Neural cell (in vitro differentiated cells): ENCODE measurements at regions not wholly inside any gene's neighbourhood (a gene's known extent, or its start where the extent isn't known, plus 50 kb on each side); places are given as distances from the start of the nearest gene placed in this dataset.

Experiments used
- H2AFZ ChIP-seq: fragments of 200-600, 300-800 bp; sonication (generic), shearing (Covaris generic); 2 replicates; pipeline ENCODE4 v1.6.0; 2014; ENCODE audit warnings: low read depth, mild to moderate bottlenecking, antibody characterized with exemption, low read length, moderate library complexity
- H3F3A ChIP-seq: fragments of 200-600 bp; shearing (Covaris generic); 2 replicates; pipeline ENCODE4 v1.6.1; 2016; ENCODE audit warnings: mild to moderate bottlenecking, moderate library complexity, mixed read lengths, antibody characterized with exemption, low read length; ENCODE audit not compliant: insufficient read depth, poor library complexity, severe bottlenecking
- H3K27ac ChIP-seq: fragments of 200-600, 300-800 bp; sonication (generic), shearing (Covaris generic); 2 replicates; pipeline ENCODE4 v1.5.1; 2014; ENCODE audit warnings: mild to moderate bottlenecking, low read length, moderate library complexity
- H3K27me3 ChIP-seq: fragments of 300-800, 200-600 bp; sonication (generic), shearing (Covaris generic); 2 replicates; pipeline ENCODE4 v1.6.0; 2014; ENCODE audit warnings: mild to moderate bottlenecking, low read depth, low read length, moderate library complexity; ENCODE audit not compliant: insufficient read depth
- H3K36me3 ChIP-seq: fragments of 300-800, 200-600 bp; sonication (generic), shearing (Covaris generic); 2 replicates; pipeline ENCODE4 v1.5.1; 2014; ENCODE audit warnings: mild to moderate bottlenecking, antibody characterized with exemption, low read length, moderate library complexity; ENCODE audit not compliant: insufficient read depth
- H3K4me2 ChIP-seq: fragments of 300-800, 200-600 bp; sonication (generic), shearing (Covaris generic); 2 replicates; pipeline ENCODE4 v1.6.0; 2014; ENCODE audit warnings: mild to moderate bottlenecking, low read length
- H3K4me3 ChIP-seq: fragments of 300-800, 200-600 bp; sonication (generic), shearing (Covaris generic); 2 replicates; pipeline ENCODE4 v1.5.1; 2014; ENCODE audit warnings: mild to moderate bottlenecking, low read length, moderate library complexity
- H3K79me2 ChIP-seq: fragments of 200-600 bp; shearing (Covaris generic); replicated peaks from 2 replicates; pipeline ENCODE4 v1.6.0; 2014; ENCODE audit warnings: mild to moderate bottlenecking, low read length, moderate library complexity; ENCODE audit not compliant: insufficient read depth
- H3K9ac ChIP-seq: fragments of 300-800, 200-600 bp; sonication (generic), shearing (Covaris generic); 2 replicates; pipeline ENCODE4 v1.6.1; 2016; ENCODE audit warnings: mild to moderate bottlenecking, low read length, mixed read lengths
- H3K9me2 ChIP-seq: fragments of 200-600 bp; shearing (Covaris generic); 2 replicates; pipeline ENCODE4 v1.6.1; 2016; ENCODE audit warnings: mild to moderate bottlenecking, low read length, mixed read lengths; ENCODE audit not compliant: insufficient read depth
- H3K9me3 ChIP-seq: fragments of 200-600, 300-800 bp; sonication (generic), shearing (Covaris generic); 2 replicates; pipeline ENCODE4 v1.6.1; 2016; ENCODE audit warnings: mild to moderate bottlenecking, mixed run types, low read length, moderate library complexity, mixed read lengths
- H4K20me1 ChIP-seq: fragments of 200-600 bp; shearing (Covaris generic); 2 replicates; pipeline ENCODE4 v1.6.1; 2016; ENCODE audit warnings: mild to moderate bottlenecking, mixed run types; ENCODE audit not compliant: insufficient read depth
- EP300 ChIP-seq: fragments of 450-650 bp; conservative IDR thresholded peaks from 2 replicates; pipeline ENCODE4 v1.6.1; 2014; ENCODE audit warnings: antibody characterized with exemption, mild to moderate bottlenecking, moderate library complexity; ENCODE audit not compliant: poor library complexity, severe bottlenecking
- EZH2 ChIP-seq: fragments of 200-600, 300-800 bp; shearing (Covaris generic), sonication (generic); IDR thresholded peaks from 2 replicates; pipeline ENCODE4 v1.6.1; 2014; ENCODE audit warnings: antibody characterized with exemption, low read length, borderline replicate concordance, mild to moderate bottlenecking; ENCODE audit not compliant: insufficient read depth, poor library complexity, severe bottlenecking
- MXI1 ChIP-seq: fragments of 450-650 bp; conservative IDR thresholded peaks from 2 replicates; pipeline ENCODE4 v1.6.1; 2014; ENCODE audit warnings: antibody characterized with exemption, mild to moderate bottlenecking; ENCODE audit not compliant: poor library complexity, severe bottlenecking
- POLR2AphosphoS5 ChIP-seq: IDR thresholded peaks from 2 replicates; pipeline ENCODE4 v1.6.1; 2012
- RAD21 ChIP-seq: fragments of 450-650 bp; conservative IDR thresholded peaks from 2 replicates; pipeline ENCODE4 v1.6.1; 2014; ENCODE audit warnings: antibody characterized with exemption, mild to moderate bottlenecking, moderate library complexity
- SMC3 ChIP-seq: fragments of 450-650 bp; conservative IDR thresholded peaks from 2 replicates; pipeline ENCODE4 v1.6.1; 2014; ENCODE audit warnings: antibody characterized with exemption, mild to moderate bottlenecking, moderate library complexity; ENCODE audit not compliant: poor library complexity
- TAF1 ChIP-seq: IDR thresholded peaks from 2 replicates; pipeline ENCODE4 v1.6.1; 2012; ENCODE audit warnings: low read depth
- TF ChIP-seq, protein P1 (sequence below): fragments of 450-650 bp; IDR thresholded peaks from 2 replicates; pipeline ENCODE4 v1.5.1; 2014; ENCODE audit warnings: antibody characterized with exemption, mild to moderate bottlenecking, moderate library complexity; ENCODE audit not compliant: poor library complexity, severe bottlenecking
- TF ChIP-seq, protein P2 (sequence below): IDR thresholded peaks from 2 replicates; pipeline ENCODE4 v1.6.1; 2012; ENCODE audit warnings: borderline replicate concordance

DNA sequence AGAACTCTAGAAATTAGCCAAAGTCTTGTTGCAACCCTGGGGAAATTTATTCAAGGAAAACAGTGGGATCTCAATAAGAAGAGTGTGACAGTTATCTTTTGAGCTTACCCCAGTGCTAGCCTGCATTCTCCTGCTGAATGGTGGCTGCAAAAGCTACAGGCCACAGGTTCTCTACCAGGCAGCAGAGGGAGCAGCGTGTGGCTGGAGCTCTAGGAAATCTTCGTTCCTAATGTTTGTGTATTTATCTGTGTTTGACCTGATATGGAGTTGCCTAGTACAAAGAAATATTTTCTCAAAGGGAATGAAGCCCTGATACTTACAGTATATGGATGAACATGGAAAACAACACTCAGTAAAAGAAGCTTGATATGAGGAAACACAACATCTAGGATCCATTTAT lies 1100.6 kb downstream of the NLGN4Y start:
- Histone ChIP-seq H3K9me3 (no peaks in the 10 kb centered on the region), H2AFZ (no peak overlapping the region), H3K36me3 (no peaks in the 10 kb centered on the region), H3F3A (no peaks in the 10 kb centered on the region), H3K27ac (no peak overlapping the region), H3K79me2 (no peaks in the 10 kb centered on the region), H3K27me3 (no peaks in the 10 kb centered on the region), H3K9me2 (no peaks in the 10 kb centered on the region), H3K9ac (no peak overlapping the region), H4K20me1 (no peaks in the 10 kb centered on the region), H3K4me3 (no peak overlapping the region), H3K4me2 (no peak overlapping the region)
- TF ChIP-seq, protein P1, sequence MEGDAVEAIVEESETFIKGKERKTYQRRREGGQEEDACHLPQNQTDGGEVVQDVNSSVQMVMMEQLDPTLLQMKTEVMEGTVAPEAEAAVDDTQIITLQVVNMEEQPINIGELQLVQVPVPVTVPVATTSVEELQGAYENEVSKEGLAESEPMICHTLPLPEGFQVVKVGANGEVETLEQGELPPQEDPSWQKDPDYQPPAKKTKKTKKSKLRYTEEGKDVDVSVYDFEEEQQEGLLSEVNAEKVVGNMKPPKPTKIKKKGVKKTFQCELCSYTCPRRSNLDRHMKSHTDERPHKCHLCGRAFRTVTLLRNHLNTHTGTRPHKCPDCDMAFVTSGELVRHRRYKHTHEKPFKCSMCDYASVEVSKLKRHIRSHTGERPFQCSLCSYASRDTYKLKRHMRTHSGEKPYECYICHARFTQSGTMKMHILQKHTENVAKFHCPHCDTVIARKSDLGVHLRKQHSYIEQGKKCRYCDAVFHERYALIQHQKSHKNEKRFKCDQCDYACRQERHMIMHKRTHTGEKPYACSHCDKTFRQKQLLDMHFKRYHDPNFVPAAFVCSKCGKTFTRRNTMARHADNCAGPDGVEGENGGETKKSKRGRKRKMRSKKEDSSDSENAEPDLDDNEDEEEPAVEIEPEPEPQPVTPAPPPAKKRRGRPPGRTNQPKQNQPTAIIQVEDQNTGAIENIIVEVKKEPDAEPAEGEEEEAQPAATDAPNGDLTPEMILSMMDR = no peak
- no peak for TF ChIP-seq EZH2
- TF ChIP-seq TAF1 = no peak
- no peak for TF ChIP-seq EP300
- no peak for TF ChIP-seq SMC3

DNA sequence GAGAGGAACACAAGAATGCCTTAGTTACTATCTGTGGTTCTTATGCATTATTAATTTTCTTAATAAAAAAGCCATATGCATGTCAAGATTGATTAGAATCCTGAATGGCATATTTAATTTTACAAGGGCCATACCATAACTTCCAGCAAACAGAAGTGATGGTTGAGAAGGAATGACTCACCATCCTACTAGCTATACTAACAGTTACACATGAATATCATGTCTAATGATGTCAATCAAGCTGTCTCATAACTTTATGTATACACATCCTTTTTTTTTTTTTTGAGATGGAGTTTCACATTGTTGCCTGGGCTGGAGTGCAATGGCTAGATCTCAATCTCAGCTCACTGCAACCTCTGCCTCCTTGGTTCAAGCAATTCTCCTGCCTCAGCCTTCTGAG lies 1123.9 kb downstream of the NLGN4Y start:
- Histone ChIP-seq H3K79me2 (no peaks in the 10 kb centered on the region), H3K27ac (no peak overlapping the region), H4K20me1 (no peaks in the 10 kb centered on the region), H3K27me3 (no peaks in the 10 kb centered on the region), H3F3A (no peaks in the 10 kb centered on the region), H3K9me3 (no peaks in the 10 kb centered on the region), H3K9me2 (no peaks in the 10 kb centered on the region), H2AFZ (no peak overlapping the region), H3K9ac (no peak overlapping the region), H3K36me3 (no peaks in the 10 kb centered on the region), H3K4me3 (no peak overlapping the region), H3K4me2 (no peak overlapping the region)
- no peak for TF ChIP-seq TAF1
- TF ChIP-seq RAD21 = no peak
- TF ChIP-seq POLR2AphosphoS5 = no peak

DNA sequence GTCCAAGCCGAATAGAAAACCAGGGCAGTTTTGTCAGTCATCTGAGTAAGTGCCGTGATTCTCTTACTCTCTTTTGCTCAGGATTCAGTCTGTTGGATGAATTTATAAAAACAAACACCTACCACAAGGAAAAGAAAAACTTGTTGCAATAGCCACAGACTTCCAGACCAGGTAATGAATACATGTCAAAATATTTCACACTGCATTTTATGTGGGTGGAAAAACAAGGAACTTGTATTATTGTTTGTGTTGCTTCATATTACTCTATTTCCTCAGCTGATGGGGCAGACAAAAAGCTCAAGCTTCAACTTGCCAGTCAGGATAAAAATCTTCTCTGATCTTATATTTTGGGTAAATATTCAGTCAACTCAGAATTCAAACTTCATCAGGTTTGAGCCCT lies 1125.7 kb downstream of the NLGN4Y start:
- TF ChIP-seq EZH2 = no peak
- TF ChIP-seq SMC3 = no peak
- TF ChIP-seq MXI1 = no peak
- TF ChIP-seq RAD21 = no peak
- TF ChIP-seq, protein P1 = no peak
- no peak for TF ChIP-seq TAF1
- no peak for TF ChIP-seq POLR2AphosphoS5
- no peak for TF ChIP-seq EP300
- TF ChIP-seq, protein P2, sequence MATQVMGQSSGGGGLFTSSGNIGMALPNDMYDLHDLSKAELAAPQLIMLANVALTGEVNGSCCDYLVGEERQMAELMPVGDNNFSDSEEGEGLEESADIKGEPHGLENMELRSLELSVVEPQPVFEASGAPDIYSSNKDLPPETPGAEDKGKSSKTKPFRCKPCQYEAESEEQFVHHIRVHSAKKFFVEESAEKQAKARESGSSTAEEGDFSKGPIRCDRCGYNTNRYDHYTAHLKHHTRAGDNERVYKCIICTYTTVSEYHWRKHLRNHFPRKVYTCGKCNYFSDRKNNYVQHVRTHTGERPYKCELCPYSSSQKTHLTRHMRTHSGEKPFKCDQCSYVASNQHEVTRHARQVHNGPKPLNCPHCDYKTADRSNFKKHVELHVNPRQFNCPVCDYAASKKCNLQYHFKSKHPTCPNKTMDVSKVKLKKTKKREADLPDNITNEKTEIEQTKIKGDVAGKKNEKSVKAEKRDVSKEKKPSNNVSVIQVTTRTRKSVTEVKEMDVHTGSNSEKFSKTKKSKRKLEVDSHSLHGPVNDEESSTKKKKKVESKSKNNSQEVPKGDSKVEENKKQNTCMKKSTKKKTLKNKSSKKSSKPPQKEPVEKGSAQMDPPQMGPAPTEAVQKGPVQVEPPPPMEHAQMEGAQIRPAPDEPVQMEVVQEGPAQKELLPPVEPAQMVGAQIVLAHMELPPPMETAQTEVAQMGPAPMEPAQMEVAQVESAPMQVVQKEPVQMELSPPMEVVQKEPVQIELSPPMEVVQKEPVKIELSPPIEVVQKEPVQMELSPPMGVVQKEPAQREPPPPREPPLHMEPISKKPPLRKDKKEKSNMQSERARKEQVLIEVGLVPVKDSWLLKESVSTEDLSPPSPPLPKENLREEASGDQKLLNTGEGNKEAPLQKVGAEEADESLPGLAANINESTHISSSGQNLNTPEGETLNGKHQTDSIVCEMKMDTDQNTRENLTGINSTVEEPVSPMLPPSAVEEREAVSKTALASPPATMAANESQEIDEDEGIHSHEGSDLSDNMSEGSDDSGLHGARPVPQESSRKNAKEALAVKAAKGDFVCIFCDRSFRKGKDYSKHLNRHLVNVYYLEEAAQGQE = no peak
- Histone ChIP-seq H3K36me3 (no peaks in the 10 kb centered on the region), H4K20me1 (no peaks in the 10 kb centered on the region), H3K79me2 (no peaks in the 10 kb centered on the region), H3F3A (no peaks in the 10 kb centered on the region), H3K27ac (no peak overlapping the region), H2AFZ (no peak overlapping the region), H3K27me3 (no peaks in the 10 kb centered on the region), H3K4me2 (no peak overlapping the region), H3K9ac (no peak overlapping the region), H3K9me2 (no peaks in the 10 kb centered on the region), H3K4me3 (no peak overlapping the region), H3K9me3 (no peaks in the 10 kb centered on the region)
